IMR-90 (cell line): ENCODE measurements at regions not wholly inside any gene's neighbourhood (a gene's known extent, or its start where the extent isn't known, plus 50 kb on each side); places are given as distances from the start of the nearest gene placed in this dataset.

Experiments
- ATAC-seq: fragments of 200-7000 bp; cut with Tn5 transposase; 2 replicates; pipeline ENCODE4 v1.9.1; 2020; ENCODE audit warnings: low read depth, mild to moderate bottlenecking, moderate library complexity
- BruUV-seq: library from RNA; stranded (reverse); fragments of 400-500 nt; replicated peaks from 2 replicates; lab custom pipeline; 2021; lab: Mats Ljungman, UMichigan
- CTCF ChIA-PET: fragments of 300-600 bp; formaldehyde crosslinking; extraction: SDS; loops from one replicate; lab custom pipeline; 2021; ENCODE audit warnings: antibody characterized with exemption; lab: Yijun Ruan, JAX
- POLR2A ChIA-PET: fragments of 300-600 bp; sonication (Branson Sonifier 250); formaldehyde crosslinking; loops from one replicate; lab custom pipeline; 2022; ENCODE audit warnings: antibody characterized with exemption; ENCODE audit not compliant: unreplicated experiment; lab: Charles Lee
- DNase-seq: peaks from one replicate; pipeline ENCODE4 v3.0.0; 2013
- H2AFZ ChIP-seq: replicated peaks from 2 replicates; pipeline ENCODE3; 2013; ENCODE audit warnings: low read length, mild to moderate bottlenecking; ENCODE audit not compliant: poor library complexity
- H2AK5ac ChIP-seq: 2 replicates; pipeline ENCODE4 v1.6.1; 2013; ENCODE audit warnings: low read depth, low read length, inconsistent platforms
- H2AK9ac ChIP-seq: replicated peaks from 2 replicates; pipeline ENCODE3; 2013; ENCODE audit warnings: mild to moderate bottlenecking, low read depth, low read length, moderate library complexity; ENCODE audit not compliant: poor library complexity
- H2BK120ac ChIP-seq: 2 replicates; pipeline ENCODE4 v1.6.1; 2013; ENCODE audit warnings: low read depth, low read length, inconsistent platforms
- H2BK15ac ChIP-seq: 3 replicates; pipeline ENCODE4 v1.6.1; 2013; ENCODE audit warnings: low read depth, low read length, inconsistent platforms
- H2BK20ac ChIP-seq: 2 replicates; pipeline ENCODE4 v1.6.1; 2013; ENCODE audit warnings: low read depth, mild to moderate bottlenecking, inconsistent platforms, low read length, moderate library complexity
- H2BK5ac ChIP-seq: 2 replicates; pipeline ENCODE4 v1.6.1; 2013; ENCODE audit warnings: mild to moderate bottlenecking, low read depth, low read length, inconsistent platforms; ENCODE audit not compliant: poor library complexity, severe bottlenecking
- H3K14ac ChIP-seq: replicated peaks from 2 replicates; pipeline ENCODE4 v1.6.1; 2013; ENCODE audit warnings: low read depth, low read length, inconsistent platforms
- H3K18ac ChIP-seq: 2 replicates; pipeline ENCODE4 v1.6.1; 2013; ENCODE audit warnings: low read depth, low read length, control low read depth
- H3K23ac ChIP-seq: 2 replicates; pipeline ENCODE4 v1.6.1; 2013; ENCODE audit warnings: low read depth, low read length, inconsistent platforms
- H3K27ac ChIP-seq: 2 replicates; pipeline ENCODE4 v1.5.1; 2013; ENCODE audit warnings: mild to moderate bottlenecking, control low read depth, low read length; ENCODE audit not compliant: insufficient read depth
- H3K27me3 ChIP-seq: 2 replicates; pipeline ENCODE4 v1.6.1; 2013; ENCODE audit warnings: low read length; ENCODE audit not compliant: control insufficient read depth, insufficient read depth
- H3K36me3 ChIP-seq: 2 replicates; pipeline ENCODE4 v1.6.1; 2013; ENCODE audit warnings: low read length, mixed read lengths; ENCODE audit not compliant: control insufficient read depth, insufficient read depth
- H3K4ac ChIP-seq: 2 replicates; pipeline ENCODE4 v1.6.1; 2013; ENCODE audit warnings: low read depth, low read length, inconsistent platforms
- H3K4me1 ChIP-seq: 2 replicates; pipeline ENCODE4 v1.6.1; 2013; ENCODE audit warnings: low read length, mixed read lengths; ENCODE audit not compliant: control insufficient read depth, insufficient read depth
- H3K4me2 ChIP-seq: 2 replicates; pipeline ENCODE4 v1.6.1; 2013; ENCODE audit warnings: low read depth, mild to moderate bottlenecking, control low read depth, low read length, moderate library complexity
- H3K4me3 ChIP-seq: 2 replicates; pipeline ENCODE4 v1.5.1; 2013; ENCODE audit warnings: low read depth, mild to moderate bottlenecking, control low read depth, low read length, moderate library complexity; ENCODE audit not compliant: insufficient read depth
- H3K56ac ChIP-seq: 2 replicates; pipeline ENCODE4 v1.6.1; 2013; ENCODE audit warnings: low read length, inconsistent platforms; ENCODE audit not compliant: insufficient read depth; ENCODE audit errors: extremely low read depth
- H3K79me1 ChIP-seq, 2 experiments: 2 replicates each; pipeline ENCODE4 v1.6.1; 2013; ENCODE audit warnings: low read length in 2 of 2, inconsistent platforms in 1 of 2, low read depth in 1 of 2
- H3K9ac ChIP-seq: 2 replicates; pipeline ENCODE4 v1.6.1; 2013; ENCODE audit warnings: low read depth, low read length, control low read depth
- H3K9me1 ChIP-seq: 2 replicates; pipeline ENCODE4 v1.6.1; 2013; ENCODE audit warnings: low read length, inconsistent platforms; ENCODE audit not compliant: insufficient read depth
- H3K9me3 ChIP-seq: 2 replicates; pipeline ENCODE4 v1.6.1; 2013; ENCODE audit warnings: low read length; ENCODE audit not compliant: control insufficient read depth, insufficient read depth
- H4K20me1 ChIP-seq: 2 replicates; pipeline ENCODE4 v1.6.1; 2013; ENCODE audit warnings: low read length, inconsistent platforms; ENCODE audit not compliant: insufficient read depth
- H4K5ac ChIP-seq: 2 replicates; pipeline ENCODE4 v1.6.1; 2013; ENCODE audit warnings: mild to moderate bottlenecking, low read depth, low read length, control low read depth
- H4K8ac ChIP-seq, 2 experiments: 2 replicates each; pipeline ENCODE4 v1.6.1; 2013; ENCODE audit warnings: low read depth in 2 of 2, low read length in 2 of 2, control low read depth in 1 of 2, inconsistent platforms in 1 of 2
- H4K91ac ChIP-seq: 2 replicates; pipeline ENCODE4 v1.6.1; 2013; ENCODE audit warnings: low read depth, low read length, inconsistent platforms; ENCODE audit not compliant: insufficient read depth
- BHLHE40 ChIP-seq: fragments of 150-350 bp; IDR thresholded peaks from 2 replicates; pipeline ENCODE4 v1.6.1; 2016; ENCODE audit warnings: mild to moderate bottlenecking, low read depth, low read length
- RAD21 ChIP-seq: IDR thresholded peaks from 2 replicates; pipeline ENCODE4 v1.6.1; 2012; ENCODE audit warnings: low read length, improper control_type of control experiment
- RCOR1 ChIP-seq: IDR thresholded peaks from 2 replicates; pipeline ENCODE4 v1.6.1; 2012; ENCODE audit warnings: mild to moderate bottlenecking, low read length, improper control_type of control experiment; ENCODE audit not compliant: insufficient replicate concordance
- RFX5 ChIP-seq: IDR thresholded peaks from 2 replicates; pipeline ENCODE4 v1.8.0; 2012; ENCODE audit warnings: low read depth, mild to moderate bottlenecking, low read length, moderate library complexity
- USF2 ChIP-seq: fragments of 150-350 bp; IDR thresholded peaks from 2 replicates; pipeline ENCODE4 v1.6.1; 2017; ENCODE audit warnings: mild to moderate bottlenecking, antibody characterized with exemption, low read length, low read depth
- dilution Hi-C: fragments of 300-500 bp; cut with HindIII; formaldehyde crosslinking; loops from one replicate; pipeline ENCODE4 v1.14.3; 2018; ENCODE audit warnings: low sequenced_read_pairs; ENCODE audit not compliant: unreplicated experiment
- in situ Hi-C: fragments of 300-500 bp; cut with MboI; formaldehyde crosslinking; loops from 3 replicates; pipeline ENCODE4 v1.14.3; 2019; ENCODE audit warnings: low sequenced_read_pairs, inconsistent platforms, mixed read lengths
- intact Hi-C: fragments of 100-400 bp; cut with micrococcal nuclease; formaldehyde crosslinking; loops from 2 replicates; pipeline ENCODE4 v1.10.0; 2022

DNA sequence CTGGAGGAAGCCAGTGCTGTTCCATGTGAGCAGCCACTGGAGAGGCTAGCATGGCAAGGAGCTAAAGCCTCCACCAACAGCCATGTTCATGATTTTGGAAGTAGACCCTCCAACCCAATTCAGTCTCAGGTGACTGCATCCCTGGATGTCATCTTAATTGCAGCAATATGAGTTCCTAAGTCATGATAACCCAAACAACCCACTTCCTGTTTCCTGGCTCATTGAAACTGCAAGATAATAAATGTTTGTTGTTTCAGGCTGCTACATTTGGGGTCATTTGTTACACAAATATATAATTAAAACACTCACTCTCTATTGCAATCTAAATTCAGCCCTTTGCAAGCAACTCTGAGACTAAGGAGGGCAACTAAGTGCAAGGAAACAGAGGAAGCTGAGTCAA is 62.4 kb upstream of the SLC24A5 start:
- ChIA-PET CTCF (interaction anchor here (0.7 kb wide), 1 partner anchor 8 kb away, joined by 3 read pairs; no protein-coding TSS in a partner anchor), POLR2A (no interaction called here)
- Histone ChIP-seq H3K27me3 (no peaks in the 10 kb centered on the region), H3K56ac (no peak overlapping the region), H2AK5ac (no peak overlapping the region), H3K9ac (no peak overlapping the region), H3K27ac (no peak overlapping the region), H4K5ac (no peak overlapping the region), H2BK5ac (no peak overlapping the region), H2BK15ac (no peak overlapping the region), H4K20me1 (no peaks in the 10 kb centered on the region), H4K8ac (no peak overlapping the region), H3K79me1 (no peaks in the 10 kb centered on the region), H3K23ac (no peak overlapping the region), H3K4me2 (no peak overlapping the region), H2BK20ac (no peak overlapping the region), H3K36me3 (no peaks in the 10 kb centered on the region), H3K4ac (no peak overlapping the region), H2AK9ac (no peak overlapping the region), H3K9me3 (no peaks in the 10 kb centered on the region), H4K91ac (no peak overlapping the region), H3K18ac (no peak overlapping the region), H3K4me1 (peaks cover 3% of the 10 kb centered on the region; the same call in 1 of the 2 replicates), H3K9me1 (no peaks in the 10 kb centered on the region), H3K14ac (no peak overlapping the region), H3K4me3 (no peak overlapping the region), H2BK120ac (no peak overlapping the region), H2AFZ (no peak overlapping the region)
- dilution Hi-C loops (no loop called here), intact Hi-C loops (no loop called here), in situ Hi-C loops (no loop called here)
- no peak for ATAC-seq
- no peak for TF ChIP-seq RFX5
- TF ChIP-seq USF2, result no peak
- TF ChIP-seq BHLHE40, result no peak
- TF ChIP-seq RAD21, result no peak
- TF ChIP-seq RCOR1, result no peak
- BruUV-seq, result no TSS peak
- DNase-seq, result no peak
